Mesenchymal stem cell (in vitro differentiated cells and primary cell): ENCODE measurements at regions not wholly inside any gene's neighbourhood (a gene's known extent, or its start where the extent isn't known, plus 50 kb on each side); places are given as distances from the start of the nearest gene placed in this dataset. TPM values are rescaled to one million over a fixed set of nuclear protein-coding genes. Genes with fewer than 3 reads are reported as not detected.
"Not testable (repeated sequence)": the region's sequence is repeated elsewhere in the genome, so short reads cannot be mapped to it uniquely, and the experiment has no call there.

ENCODE experiments used
- DNase-seq: peaks from one replicate; pipeline ENCODE4 v3.0.0-alpha.2; 2013
- H2AFZ ChIP-seq: one replicate; pipeline ENCODE4 v1.6.1; 2013; ENCODE audit warnings: low read depth, mild to moderate bottlenecking, control low read depth, inconsistent platforms, low read length, moderate library complexity
- H2AK5ac ChIP-seq: 2 replicates; pipeline ENCODE4 v1.6.1; 2013; ENCODE audit warnings: low read length, moderate library complexity, mild to moderate bottlenecking, inconsistent platforms; ENCODE audit not compliant: severe bottlenecking
- H2BK120ac ChIP-seq: one replicate; pipeline ENCODE4 v1.6.1; 2013; ENCODE audit warnings: low read depth, mild to moderate bottlenecking, inconsistent platforms, low read length, moderate library complexity
- H2BK12ac ChIP-seq, 2 experiments: one replicate each; pipeline ENCODE4 v1.6.1; 2013; ENCODE audit warnings: inconsistent platforms in 2 of 2, low read length in 2 of 2, mild to moderate bottlenecking in 2 of 2, moderate library complexity in 2 of 2, control low read depth in 1 of 2
- H2BK15ac ChIP-seq: one replicate; pipeline ENCODE4 v1.6.1; 2013; ENCODE audit warnings: mild to moderate bottlenecking, low read depth, inconsistent platforms; ENCODE audit not compliant: poor library complexity, severe bottlenecking
- H2BK5ac ChIP-seq: 2 replicates; pipeline ENCODE4 v1.6.1; 2013; ENCODE audit warnings: low read depth, mild to moderate bottlenecking, low read length, control low read depth, inconsistent platforms; ENCODE audit not compliant: poor library complexity, severe bottlenecking
- H3K14ac ChIP-seq, 2 experiments: one replicate each; pipeline ENCODE4 v1.6.1; 2013; ENCODE audit warnings: inconsistent platforms in 2 of 2, low read length in 2 of 2, control low read depth in 1 of 2, mild to moderate bottlenecking in 1 of 2, moderate library complexity in 1 of 2
- H3K18ac ChIP-seq, 2 experiments: one replicate each; pipeline ENCODE4 v1.6.1; 2013; ENCODE audit warnings: inconsistent platforms in 2 of 2, low read length in 2 of 2, control low read depth in 1 of 2, low read depth in 1 of 2, mild to moderate bottlenecking in 1 of 2
- H3K23ac ChIP-seq, 2 experiments: one replicate each; pipeline ENCODE4 v1.6.1; 2013; ENCODE audit warnings: inconsistent platforms in 2 of 2, low read length in 2 of 2, mild to moderate bottlenecking in 2 of 2, moderate library complexity in 2 of 2, control low read depth in 1 of 2
- H3K27ac ChIP-seq: 2 replicates; pipeline ENCODE4 v1.5.1; 2013; ENCODE audit warnings: mild to moderate bottlenecking, moderate library complexity, low read length, control low read depth, inconsistent platforms; ENCODE audit not compliant: poor library complexity, severe bottlenecking
- H3K27me3 ChIP-seq, 2 experiments: 2 replicates each; pipeline versions ENCODE4 v1.6.1 to v1.7.0; 2013; ENCODE audit warnings: low read length in 2 of 2, mild to moderate bottlenecking in 2 of 2, moderate library complexity in 2 of 2, control low read depth in 1 of 2, inconsistent platforms in 1 of 2; ENCODE audit not compliant: control insufficient read depth in 1 of 2, insufficient read depth in 1 of 2
- H3K36me3 ChIP-seq, 2 experiments: 2 replicates each; pipeline versions ENCODE4 v1.6.1 to v1.7.0; 2013; ENCODE audit warnings: low read length in 2 of 2, control low read depth in 1 of 2, inconsistent platforms in 1 of 2, low read depth in 1 of 2, mild to moderate bottlenecking in 1 of 2; ENCODE audit not compliant: insufficient read depth in 2 of 2, control insufficient read depth in 1 of 2
- H3K4ac ChIP-seq, 2 experiments: one replicate each; pipeline ENCODE4 v1.6.1; 2013; ENCODE audit warnings: inconsistent platforms in 2 of 2, low read length in 2 of 2, mild to moderate bottlenecking in 2 of 2, moderate library complexity in 2 of 2, control low read depth in 1 of 2, low read depth in 1 of 2
- H3K4me1 ChIP-seq: 2 replicates; pipeline ENCODE4 v1.6.1; 2013; ENCODE audit warnings: low read depth, low read length, control low read depth; ENCODE audit not compliant: control insufficient read depth, insufficient read depth
- H3K4me2 ChIP-seq: 2 replicates; pipeline ENCODE4 v1.6.1; 2013; ENCODE audit warnings: low read length, mild to moderate bottlenecking, inconsistent platforms; ENCODE audit not compliant: poor library complexity, severe bottlenecking
- H3K4me3 ChIP-seq, 2 experiments: 2 replicates each; pipeline versions ENCODE4 v1.5.1 to v1.7.0; 2013; ENCODE audit warnings: low read length in 2 of 2, mild to moderate bottlenecking in 2 of 2, control low read depth in 1 of 2, low read depth in 1 of 2; ENCODE audit not compliant: insufficient read depth in 1 of 2
- H3K79me1 ChIP-seq: replicated peaks from 2 replicates; pipeline ENCODE4 v1.6.1; 2013; ENCODE audit warnings: mild to moderate bottlenecking, control low read depth, low read length, inconsistent platforms; ENCODE audit not compliant: poor library complexity, severe bottlenecking
- H3K9ac ChIP-seq: 2 replicates; pipeline ENCODE4 v1.7.0; 2013; ENCODE audit warnings: mild to moderate bottlenecking, low read length, moderate library complexity
- H3K9me3 ChIP-seq: 2 replicates; pipeline ENCODE4 v1.7.0; 2013; ENCODE audit warnings: mild to moderate bottlenecking, low read length; ENCODE audit not compliant: control insufficient read depth
- H4K8ac ChIP-seq: one replicate; pipeline ENCODE4 v1.6.1; 2013; ENCODE audit warnings: inconsistent platforms, mild to moderate bottlenecking, low read length, moderate library complexity
- H4K91ac ChIP-seq: one replicate; pipeline ENCODE4 v1.6.1; 2013; ENCODE audit warnings: mild to moderate bottlenecking, low read length, inconsistent platforms
- WGBS: methylation state at CpG from one replicate; pipeline ENCODE4 v1.1.7; 2013; ENCODE audit warnings: mixed read lengths; 5-methylcytosine and 5-hydroxymethylcytosine counted together
- small RNA-seq: library from polyadenylated mRNA; stranded (forward); fragments of <200 nt; extraction: miRNeasy Mini kit (QIAGEN cat#:217004); gene quantifications from one replicate; pipeline ENCODE3, GENCODE V24; 2013; ENCODE audit warnings: low read depth

DNA sequence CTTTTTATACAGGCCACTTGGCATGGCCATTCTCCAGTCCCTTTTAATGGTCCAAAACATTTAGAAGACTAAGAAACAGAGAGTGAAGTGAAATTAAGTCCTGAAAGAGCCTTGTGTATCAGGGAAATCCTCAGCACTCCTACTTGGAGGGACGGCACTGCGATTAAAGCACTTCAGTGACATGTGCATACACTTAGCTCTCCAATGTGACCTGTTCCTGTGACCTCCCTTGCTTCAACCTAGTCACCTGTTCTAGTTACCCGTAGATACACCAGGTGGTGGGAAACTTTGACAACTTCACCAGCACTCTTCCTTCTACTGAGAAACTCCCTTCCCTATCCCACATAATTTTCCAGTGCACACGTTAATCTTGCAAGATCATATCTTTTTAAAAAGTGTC is 51.4 kb upstream of the POMZP3 start:
- not testable (repeated sequence) for H3K27me3 ChIP-seq, H2AFZ ChIP-seq, H2BK5ac ChIP-seq, H2BK120ac ChIP-seq, H3K14ac ChIP-seq, H4K91ac ChIP-seq, H3K79me1 ChIP-seq, H3K9me3 ChIP-seq, H2BK15ac ChIP-seq, H4K8ac ChIP-seq, H3K9ac ChIP-seq, H3K4me1 ChIP-seq, H2BK12ac ChIP-seq, H3K36me3 ChIP-seq, H3K4me3 ChIP-seq, H3K4ac ChIP-seq, H3K23ac ChIP-seq, H3K18ac ChIP-seq, H2AK5ac ChIP-seq, H3K4me2 ChIP-seq, H3K27ac ChIP-seq, DNase-seq
- WGBS = 91% methylated on average over 3 of the region's 4 CpGs

DNA sequence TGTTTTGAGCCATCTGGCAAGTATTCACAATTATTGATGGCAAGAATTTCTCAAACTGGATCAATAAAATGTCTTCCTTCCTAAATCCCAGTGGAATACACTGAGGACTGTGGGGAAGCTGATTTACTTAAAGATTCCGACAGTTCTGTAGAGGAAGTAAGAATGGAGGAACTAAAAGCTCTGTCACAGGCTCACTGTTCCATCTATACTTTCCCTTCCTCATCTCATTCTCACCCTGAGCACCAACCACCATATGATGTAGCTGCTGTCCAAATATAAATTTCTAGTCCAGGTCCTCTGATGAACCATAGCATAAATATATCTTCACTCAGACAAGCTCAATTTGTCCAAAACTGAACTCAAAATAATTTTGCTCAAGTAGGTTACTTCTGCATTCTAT is 49.8 kb upstream of the POMZP3 start:
- not testable (repeated sequence) for H4K91ac ChIP-seq, H3K27ac ChIP-seq, H3K4ac ChIP-seq, H3K79me1 ChIP-seq, H2AK5ac ChIP-seq, H2BK12ac ChIP-seq, H3K27me3 ChIP-seq, DNase-seq, H2BK5ac ChIP-seq, H3K23ac ChIP-seq, H2BK15ac ChIP-seq, H3K9me3 ChIP-seq, H2AFZ ChIP-seq, H3K36me3 ChIP-seq, H3K4me3 ChIP-seq, H3K18ac ChIP-seq, H4K8ac ChIP-seq, H3K4me1 ChIP-seq, H3K9ac ChIP-seq, H2BK120ac ChIP-seq, H3K4me2 ChIP-seq, H3K14ac ChIP-seq
- WGBS = no CpG with 5 or more reads among the region's 1 CpG

Small RNAs in the stretch of these regions (small RNA-seq; reads per million reads assigned to genes)
- not detected for gene AC114737.2
